HFF-Myc (cell line): ENCODE measurements at regions not wholly inside any gene's neighbourhood (a gene's known extent, or its start where the extent isn't known, plus 50 kb on each side); places are given as distances from the start of the nearest gene placed in this dataset.

Experiments used
- DNase-seq: peaks from one replicate; pipeline ENCODE4 v3.0.0-alpha.2; 2011; ENCODE audit warnings: low read depth; ENCODE audit errors: extremely low read depth
- H3K4me3 ChIP-seq: replicated peaks from 2 replicates; pipeline ENCODE4 v1.5.1; 2011; ENCODE audit warnings: low read depth, mild to moderate bottlenecking, control low read depth, low read length
- CTCF ChIP-seq: IDR thresholded peaks from 2 replicates; pipeline ENCODE4 v1.5.1; 2012; ENCODE audit warnings: mild to moderate bottlenecking, low read depth, low read length, control low read depth; ENCODE audit errors: missing control alignments

GRCh38 chr21:16606271-16606670, 876.5 kb downstream of the USP25 start:
- DNase-seq: no peak
- H3K4me3 ChIP-seq: no peak overlapping the region

GRCh38 chr21:16608209-16608830, 878.5 kb downstream of the USP25 start:
- no peak for DNase-seq

More at GRCh38 chr21:16606271-16606670, 876.5 kb downstream of the USP25 start:
- TF ChIP-seq CTCF: no peak

GRCh38 chr21:16619281-16619680, 889.5 kb downstream of the USP25 start:
- no peak for TF ChIP-seq CTCF
- no peak overlapping the region for H3K4me3 ChIP-seq
- DNase-seq: no peak

More at GRCh38 chr21:16608209-16608830, 878.5 kb downstream of the USP25 start:
- no peak for TF ChIP-seq CTCF
- no peak overlapping the region for H3K4me3 ChIP-seq

GRCh38 chr21:16620786-16621320, 891.1 kb downstream of the USP25 start:
- H3K4me3 ChIP-seq: no peak overlapping the region
- DNase-seq: no peak
- no peak for TF ChIP-seq CTCF

- no peak overlapping the region for H3K4me3 ChIP-seq
- no peak for TF ChIP-seq CTCF
- DNase-seq: no peak
These were observed 888.2 kb upstream of the CXADR start for GRCh38 chr21:16624479-16625118.

GRCh38 chr21:16625491-16625890, 887.4 kb upstream of the CXADR start:
- no peak for TF ChIP-seq CTCF
- no peak for DNase-seq
- H3K4me3 ChIP-seq: no peak overlapping the region
